Activated naive CD8-positive, alpha-beta T cell treated with anti-CD3 and anti-CD28 coated beads, Interleukin-2, amount 50 U/mL, for 24 hours (primary cell): ENCODE measurements at regions not wholly inside any gene's neighbourhood (a gene's known extent, or its start where the extent isn't known, plus 50 kb on each side); places are given as distances from the start of the nearest gene placed in this dataset.
A peak's percentile ranks its signal among the peaks of the same experiment; 100 is the strongest.

Source experiments
- ATAC-seq: fragments of 150-1000 bp; cut with Tn5 transposase; one replicate; pipeline ENCODE4 v1.10.0; 2021
- DNase-seq: peaks from one replicate; pipeline ENCODE4 v3.0.0; 2021
- H3K27ac Mint-ChIP-seq: one replicate; pipeline ENCODE4 v1.8.0; 2021; ENCODE audit warnings: mild to moderate bottlenecking, mixed read lengths
- H3K27me3 Mint-ChIP-seq: one replicate; pipeline ENCODE4 v1.8.0; 2021; ENCODE audit warnings: mixed read lengths
- H3K36me3 Mint-ChIP-seq: one replicate; pipeline ENCODE4 v1.8.0; 2021; ENCODE audit warnings: low read depth, mixed read lengths
- H3K4me1 Mint-ChIP-seq: one replicate; pipeline ENCODE4 v1.8.0; 2021; ENCODE audit warnings: mixed read lengths
- H3K4me3 Mint-ChIP-seq: one replicate; pipeline ENCODE4 v1.8.0; 2021; ENCODE audit warnings: mild to moderate bottlenecking, moderate library complexity, mixed read lengths
- H3K9me3 Mint-ChIP-seq: one replicate; pipeline ENCODE4 v1.8.0; 2021; ENCODE audit warnings: mixed read lengths

GRCh38 chr5:53367727-53368126 is 112.7 kb upstream of the FST start:
- Mint-ChIP-seq H3K27me3 (peaks cover 10% of the 10 kb centered on the region), H3K4me3 (no peak overlapping the region), H3K36me3 (no peaks in the 10 kb centered on the region), H3K27ac (no peak overlapping the region), H3K9me3 (no peaks in the 10 kb centered on the region), H3K4me1 (no peaks in the 10 kb centered on the region)
- ATAC-seq: no peak
- DNase-seq: no peak

DNA sequence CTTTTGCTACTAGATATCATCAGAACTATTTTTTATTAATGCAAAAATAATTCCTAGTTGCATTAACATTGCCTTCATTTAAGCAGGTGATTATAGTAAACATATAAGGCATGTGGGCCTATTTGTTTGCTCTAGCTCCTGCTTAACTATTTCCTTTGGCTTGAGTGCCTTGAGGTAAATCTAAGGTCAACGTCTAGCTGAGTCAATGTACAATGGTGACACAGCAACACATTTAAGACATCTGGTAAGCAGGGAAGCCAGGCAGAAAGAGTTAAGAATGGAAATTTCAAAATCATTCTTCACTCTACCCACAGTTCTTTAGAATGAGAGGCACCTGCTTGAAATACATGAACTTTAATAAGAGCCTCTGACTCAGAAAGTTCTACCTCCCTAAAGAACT is 111.9 kb upstream of the FST start:
- DNase-seq (no peak), ATAC-seq (no peak)
- H3K4me1 Mint-ChIP-seq: peaks cover 3% of the 10 kb centered on the region
- no peak overlapping the region for H3K27ac Mint-ChIP-seq
- no peaks in the 10 kb centered on the region for H3K9me3 Mint-ChIP-seq
- H3K27me3 Mint-ChIP-seq: peaks cover 10% of the 10 kb centered on the region
- H3K36me3 Mint-ChIP-seq: no peaks in the 10 kb centered on the region
- H3K4me3 Mint-ChIP-seq: no peak overlapping the region

GRCh38 chr5:53368966-53369605 is 111.3 kb upstream of the FST start:
- DNase-seq (no peak), ATAC-seq (no peak)
- no peak overlapping the region for H3K27ac Mint-ChIP-seq
- no peak overlapping the region for H3K4me3 Mint-ChIP-seq
- H3K36me3 Mint-ChIP-seq: no peaks in the 10 kb centered on the region
- peaks cover 10% of the 10 kb centered on the region for H3K27me3 Mint-ChIP-seq
- peaks cover 7% of the 10 kb centered on the region for H3K4me1 Mint-ChIP-seq
- no peaks in the 10 kb centered on the region for H3K9me3 Mint-ChIP-seq

DNA sequence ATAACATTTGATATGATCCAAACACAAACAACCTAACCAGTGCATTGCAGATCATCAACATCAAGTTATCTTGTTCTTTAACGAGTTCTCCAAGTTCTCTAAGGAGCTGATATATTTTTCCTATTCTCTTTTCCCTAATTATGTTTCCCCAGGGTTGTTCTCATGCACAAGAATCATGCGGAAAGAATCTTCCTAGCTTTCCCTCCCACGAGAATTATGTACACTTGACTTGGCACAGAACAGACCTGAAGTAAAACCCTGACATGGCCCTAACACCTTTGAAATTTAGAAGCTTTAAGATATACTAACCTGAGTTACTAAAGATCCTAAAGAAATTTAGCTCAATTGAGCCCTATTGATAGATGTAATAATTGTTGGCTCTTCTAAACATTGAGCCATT is 110.7 kb upstream of the FST start:
- H3K27me3 Mint-ChIP-seq: peaks cover 10% of the 10 kb centered on the region
- no peaks in the 10 kb centered on the region for H3K36me3 Mint-ChIP-seq
- H3K9me3 Mint-ChIP-seq: no peaks in the 10 kb centered on the region
- no peak overlapping the region for H3K27ac Mint-ChIP-seq
- ATAC-seq: no peak
- peaks cover 7% of the 10 kb centered on the region for H3K4me1 Mint-ChIP-seq
- no peak for DNase-seq
- H3K4me3 Mint-ChIP-seq: no peak overlapping the region

GRCh38 chr5:53373451-53374158 is 106.8 kb upstream of the FST start:
- no peaks in the 10 kb centered on the region for H3K36me3 Mint-ChIP-seq
- no peaks in the 10 kb centered on the region for H3K9me3 Mint-ChIP-seq
- no peak overlapping the region for H3K27ac Mint-ChIP-seq
- ATAC-seq: peak; percentile 46
- no peak overlapping the region for H3K4me3 Mint-ChIP-seq
- peaks cover 16% of the 10 kb centered on the region for H3K4me1 Mint-ChIP-seq
- peaks cover 10% of the 10 kb centered on the region for H3K27me3 Mint-ChIP-seq
- no peak for DNase-seq

- H3K9me3 Mint-ChIP-seq: no peaks in the 10 kb centered on the region
Observed at GRCh38 chr5:53376853-53377252, 103.6 kb upstream of the FST start.

DNA sequence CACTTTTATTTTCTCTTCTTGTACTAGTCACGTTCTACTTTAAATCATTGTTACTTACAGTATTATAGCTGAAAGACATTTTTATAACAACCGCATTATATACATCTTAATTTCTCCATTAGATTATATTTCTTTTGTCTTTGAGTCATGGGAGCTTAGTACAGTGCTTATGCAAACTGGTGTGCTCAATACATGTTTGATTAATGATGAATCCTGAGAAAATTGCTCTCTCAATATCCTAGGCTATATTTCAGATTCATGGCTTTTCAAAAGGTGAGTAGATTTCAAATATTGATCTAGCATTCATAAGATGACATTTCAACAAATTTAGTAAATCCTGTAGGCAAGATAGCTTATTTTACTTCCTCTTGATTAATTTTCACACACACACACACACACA is 102.2 kb upstream of the FST start:
- Mint-ChIP-seq H3K4me1 (peaks cover 16% of the 10 kb centered on the region), H3K36me3 (no peaks in the 10 kb centered on the region), H3K27me3 (peaks cover 4% of the 10 kb centered on the region), H3K4me3 (no peak overlapping the region), H3K9me3 (no peaks in the 10 kb centered on the region), H3K27ac (no peak overlapping the region)
- ATAC-seq (no peak), DNase-seq (no peak)

More at GRCh38 chr5:53376853-53377252, 103.6 kb upstream of the FST start:
- Mint-ChIP-seq H3K27me3 (peaks cover 4% of the 10 kb centered on the region), H3K27ac (no peak overlapping the region), H3K36me3 (no peaks in the 10 kb centered on the region), H3K4me3 (no peak overlapping the region), H3K4me1 (peaks cover 16% of the 10 kb centered on the region)
- DNase-seq: no peak
- ATAC-seq: no peak

DNA sequence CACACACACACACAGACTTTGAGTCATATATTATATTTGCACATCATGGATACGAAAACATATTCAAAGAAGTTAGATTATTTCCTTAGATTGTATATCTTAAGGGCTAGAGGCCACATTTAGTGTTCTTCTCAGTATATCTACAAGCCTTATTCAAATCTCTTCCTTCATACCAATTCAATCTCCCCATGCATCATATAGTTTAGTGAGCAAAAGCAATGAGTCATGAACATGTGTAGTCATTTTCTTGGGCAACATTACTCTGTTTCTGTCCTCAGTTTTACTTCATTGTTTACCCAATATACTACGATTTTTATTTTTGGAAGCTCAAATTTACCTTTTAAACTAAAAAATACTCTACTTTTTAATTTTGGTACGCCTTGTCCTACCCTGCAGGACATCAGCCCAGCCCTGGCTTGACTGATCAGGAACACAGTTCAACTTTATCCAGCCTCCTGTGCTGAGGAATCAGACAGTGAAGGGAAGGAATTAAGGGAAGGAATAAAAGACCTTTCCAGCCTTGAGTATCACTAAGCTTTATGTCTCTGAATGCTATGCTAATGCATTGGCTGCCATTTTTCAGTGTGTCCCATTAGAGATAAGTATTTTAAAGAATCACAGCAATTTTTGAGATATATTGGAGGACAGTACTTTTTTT is 101.7 kb upstream of the FST start:
- Mint-ChIP-seq H3K27me3 (peaks cover 5% of the 10 kb centered on the region), H3K4me1 (peaks cover 11% of the 10 kb centered on the region), H3K27ac (no peak overlapping the region), H3K9me3 (no peaks in the 10 kb centered on the region), H3K4me3 (no peak overlapping the region), H3K36me3 (no peaks in the 10 kb centered on the region)
- DNase-seq (no peak), ATAC-seq (no peak)

DNA sequence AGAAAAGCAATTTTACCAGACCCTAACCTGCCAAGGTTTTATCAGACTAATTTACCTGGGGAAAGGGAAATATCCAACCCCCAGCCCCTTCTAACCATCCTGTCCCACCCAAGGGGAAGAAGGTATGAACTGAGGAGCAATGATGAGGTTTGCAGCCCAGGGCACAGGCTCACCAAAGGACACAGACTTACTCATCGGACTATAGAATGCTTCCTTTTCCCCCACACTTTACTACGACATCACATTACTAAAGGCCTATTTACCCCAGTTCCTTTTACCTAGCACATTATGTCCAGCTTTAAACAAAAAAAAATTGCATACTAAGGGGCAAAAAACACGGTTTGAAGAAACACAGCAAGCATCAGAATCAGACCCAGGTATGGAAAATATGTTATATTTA is 94.1 kb upstream of the FST start:
- Mint-ChIP-seq H3K9me3 (peaks cover 30% of the 10 kb centered on the region), H3K36me3 (no peaks in the 10 kb centered on the region), H3K27ac (no peak overlapping the region), H3K4me3 (no peak overlapping the region), H3K4me1 (no peaks in the 10 kb centered on the region), H3K27me3 (peaks cover 12% of the 10 kb centered on the region)
- no peak for ATAC-seq
- no peak for DNase-seq

DNA sequence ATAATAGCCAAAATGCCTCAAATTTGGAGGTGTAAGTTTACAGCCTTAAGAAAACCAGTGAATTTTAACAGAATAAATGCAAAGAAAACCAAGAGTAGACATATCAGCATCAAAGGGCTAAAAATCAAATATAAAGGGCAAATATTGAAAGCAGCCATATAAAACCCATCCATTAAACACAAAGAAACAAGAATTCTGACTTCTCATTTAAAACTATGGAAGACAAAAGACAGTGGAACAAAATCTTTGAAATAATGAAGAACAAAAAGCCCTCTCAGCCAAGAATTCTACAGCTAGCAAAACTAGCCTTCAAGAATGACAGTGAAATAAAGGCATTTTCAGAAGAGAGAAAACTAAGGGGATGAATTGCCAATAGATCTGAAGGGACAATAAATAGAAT is 91.3 kb upstream of the FST start:
- no peak for ATAC-seq
- H3K27ac Mint-ChIP-seq: no peak overlapping the region
- no peaks in the 10 kb centered on the region for H3K36me3 Mint-ChIP-seq
- H3K9me3 Mint-ChIP-seq: peaks cover 30% of the 10 kb centered on the region
- peaks cover 13% of the 10 kb centered on the region for H3K27me3 Mint-ChIP-seq
- DNase-seq: no peak
- H3K4me3 Mint-ChIP-seq: no peak overlapping the region
- H3K4me1 Mint-ChIP-seq: no peaks in the 10 kb centered on the region

DNA sequence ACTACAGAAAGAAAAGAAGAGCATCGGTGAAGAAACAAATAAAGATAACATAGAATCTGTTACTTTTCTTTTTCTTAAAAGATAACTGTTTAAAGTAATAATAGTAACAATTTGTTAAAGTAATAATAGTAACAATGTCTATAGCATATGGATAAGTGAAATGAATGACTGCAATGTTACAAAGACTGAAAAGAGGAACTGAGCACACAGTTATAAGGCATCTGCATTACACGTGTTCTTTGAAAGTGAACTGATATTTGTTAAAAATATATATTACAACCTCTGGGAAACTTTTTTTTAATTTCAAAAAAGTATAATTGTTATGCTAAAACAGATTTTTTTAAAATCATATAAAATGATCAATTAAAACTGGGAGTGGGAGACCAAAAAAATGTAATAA is 88.4 kb upstream of the FST start:
- Mint-ChIP-seq H3K27ac (no peak overlapping the region), H3K9me3 (peaks cover 25% of the 10 kb centered on the region), H3K4me1 (no peaks in the 10 kb centered on the region), H3K4me3 (no peak overlapping the region), H3K36me3 (no peaks in the 10 kb centered on the region), H3K27me3 (peaks cover 8% of the 10 kb centered on the region)
- ATAC-seq (no peak), DNase-seq (no peak)

DNA sequence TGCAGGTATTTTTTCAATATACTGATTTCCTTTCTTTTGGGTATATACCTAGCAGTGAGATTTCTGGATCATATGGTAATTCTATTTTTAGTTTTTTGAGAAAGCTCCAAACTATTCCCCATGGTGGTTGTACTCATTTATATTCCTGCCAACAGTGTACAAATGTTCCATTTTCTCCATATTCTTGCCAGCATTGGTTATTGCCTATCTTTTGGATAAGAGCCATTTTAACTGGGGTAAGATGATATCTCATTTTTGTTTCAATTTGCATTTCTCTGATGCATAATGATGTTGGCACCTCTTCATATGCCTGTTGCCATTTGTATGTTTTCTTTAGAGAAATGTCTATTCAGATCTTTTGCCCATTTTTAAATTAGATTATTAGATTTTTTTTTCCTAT is 85.6 kb upstream of the FST start:
- H3K36me3 Mint-ChIP-seq: no peaks in the 10 kb centered on the region
- peaks cover 4% of the 10 kb centered on the region for H3K27me3 Mint-ChIP-seq
- DNase-seq: no peak
- no peaks in the 10 kb centered on the region for H3K4me1 Mint-ChIP-seq
- no peak overlapping the region for H3K27ac Mint-ChIP-seq
- no peak for ATAC-seq
- H3K4me3 Mint-ChIP-seq: no peak overlapping the region
- no peaks in the 10 kb centered on the region for H3K9me3 Mint-ChIP-seq

- Mint-ChIP-seq H3K9me3 (no peaks in the 10 kb centered on the region), H3K4me3 (no peak overlapping the region), H3K4me1 (no peaks in the 10 kb centered on the region), H3K36me3 (no peaks in the 10 kb centered on the region), H3K27me3 (peaks cover 6% of the 10 kb centered on the region), H3K27ac (no peak overlapping the region)
- ATAC-seq (no peak), DNase-seq (no peak)
Observed at GRCh38 chr5:53397141-53397757, 83.2 kb upstream of the FST start.

DNA sequence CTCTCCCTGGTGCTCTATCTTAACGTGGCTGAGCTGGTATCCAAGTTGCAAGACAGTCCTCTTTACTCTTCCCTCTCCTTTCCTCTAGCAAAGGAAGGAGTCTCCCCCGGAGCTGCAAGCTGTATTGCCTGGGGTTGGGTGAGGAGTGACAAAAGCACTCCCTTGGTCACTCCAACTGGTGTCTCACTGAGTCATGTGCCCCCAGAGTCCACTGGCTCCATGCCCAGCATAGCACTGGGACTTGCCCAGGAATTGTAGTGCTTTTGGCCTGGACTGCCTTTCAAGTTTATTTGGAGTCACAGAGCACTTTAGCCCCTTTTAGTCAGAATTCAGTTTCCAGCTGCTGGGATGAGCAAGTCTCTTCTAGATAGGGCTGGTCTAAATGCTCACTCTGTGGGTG is 82.6 kb upstream of the FST start:
- ATAC-seq (no peak), DNase-seq (no peak)
- Mint-ChIP-seq H3K4me3 (no peak overlapping the region), H3K36me3 (no peaks in the 10 kb centered on the region), H3K9me3 (no peaks in the 10 kb centered on the region), H3K27me3 (peaks cover 6% of the 10 kb centered on the region), H3K4me1 (no peaks in the 10 kb centered on the region), H3K27ac (no peak overlapping the region)
